MM.1S (cell line): ENCODE measurements at regions not wholly inside any gene's neighbourhood (a gene's known extent, or its start where the extent isn't known, plus 50 kb on each side); places are given as distances from the start of the nearest gene placed in this dataset.

ENCODE experiments used
- DNase-seq: peaks from one replicate; pipeline ENCODE4 v3.0.0-alpha.2; 2015
- H2AFZ ChIP-seq: fragments of 300-600 bp; sonication (generic); 2 replicates; pipeline ENCODE4 v1.6.0; 2016; ENCODE audit warnings: antibody characterized with exemption, low read length
- H3F3A ChIP-seq: fragments of 300-600 bp; sonication (generic); 2 replicates; pipeline ENCODE4 v1.6.1; 2016; ENCODE audit warnings: mild to moderate bottlenecking, antibody characterized with exemption, low read length, moderate library complexity, mixed read lengths; ENCODE audit not compliant: insufficient read depth
- H3K27ac ChIP-seq: fragments of 300-600 bp; sonication (generic); 2 replicates; pipeline ENCODE4 v1.5.1; 2016; ENCODE audit warnings: mild to moderate bottlenecking, low read length
- H3K27me3 ChIP-seq: fragments of 300-600 bp; sonication (generic); replicated peaks from 2 replicates; pipeline ENCODE4 v1.6.0; 2016; ENCODE audit warnings: low read length; ENCODE audit not compliant: insufficient read depth
- H3K36me3 ChIP-seq: fragments of 300-600 bp; sonication (generic); replicated peaks from 2 replicates; pipeline ENCODE4 v1.6.1; 2016; ENCODE audit warnings: mild to moderate bottlenecking, low read length, mixed read lengths; ENCODE audit not compliant: insufficient read depth
- H3K4me1 ChIP-seq: fragments of 300-600 bp; sonication (generic); 2 replicates; pipeline ENCODE4 v1.6.1; 2016; ENCODE audit warnings: low read length, mixed read lengths
- H3K4me2 ChIP-seq: fragments of 300-600 bp; sonication (generic); 2 replicates; pipeline ENCODE4 v1.6.0; 2016; ENCODE audit warnings: low read depth, low read length
- H3K4me3 ChIP-seq: fragments of 300-600 bp; sonication (generic); 2 replicates; pipeline ENCODE4 v1.5.1; 2016; ENCODE audit warnings: low read length, mixed read lengths
- H3K79me2 ChIP-seq: fragments of 300-600 bp; sonication (generic); 2 replicates; pipeline ENCODE4 v1.6.1; 2016; ENCODE audit warnings: mixed run types, low read length, mixed read lengths
- H3K9ac ChIP-seq: fragments of 300-600 bp; sonication (generic); 2 replicates; pipeline ENCODE4 v1.6.1; 2016; ENCODE audit warnings: low read length, mixed read lengths
- H3K9me2 ChIP-seq: fragments of 300-600 bp; sonication (generic); replicated peaks from 2 replicates; pipeline ENCODE4 v1.6.1; 2016; ENCODE audit warnings: mild to moderate bottlenecking, low read length, mixed read lengths; ENCODE audit not compliant: insufficient read depth
- H3K9me3 ChIP-seq: fragments of 300-600 bp; sonication (generic); replicated peaks from 2 replicates; pipeline ENCODE4 v1.6.1; 2016; ENCODE audit warnings: mild to moderate bottlenecking, low read length, mixed read lengths; ENCODE audit not compliant: insufficient read depth
- H4K20me1 ChIP-seq: fragments of 300-600 bp; sonication (generic); 2 replicates; pipeline ENCODE4 v1.6.1; 2016; ENCODE audit warnings: mild to moderate bottlenecking, low read length, moderate library complexity, mixed read lengths; ENCODE audit not compliant: insufficient read depth
- EZH2 ChIP-seq: fragments of 300-600 bp; sonication (generic); optimal IDR thresholded peaks from 2 replicates; pipeline ENCODE3; 2017; ENCODE audit warnings: low read depth, mild to moderate bottlenecking, antibody characterized with exemption, low read length, mixed read lengths
- EZH2phosphoT487 ChIP-seq: fragments of 300-600 bp; sonication (generic); IDR thresholded peaks from 2 replicates; pipeline ENCODE4 v1.6.1; 2018; ENCODE audit warnings: antibody characterized with exemption, low read length
- TF ChIP-seq, protein P1 (sequence below): fragments of 300-600 bp; sonication (generic); IDR thresholded peaks from 2 replicates; pipeline ENCODE4 v1.5.1; 2016; ENCODE audit warnings: antibody characterized with exemption, low read length, mixed read lengths

- H3K27ac ChIP-seq: no peak overlapping the region
- no peaks in the 10 kb centered on the region for H3K27me3 ChIP-seq
- H3K36me3 ChIP-seq: no peaks in the 10 kb centered on the region
- no peaks in the 10 kb centered on the region for H3K79me2 ChIP-seq
- H3F3A ChIP-seq: no peaks in the 10 kb centered on the region
- H2AFZ ChIP-seq: no peak overlapping the region
- H3K9me3 ChIP-seq: no peaks in the 10 kb centered on the region
- no peak overlapping the region for H3K4me2 ChIP-seq
- DNase-seq: no peak
- no peaks in the 10 kb centered on the region for H3K9me2 ChIP-seq
- no peaks in the 10 kb centered on the region for H3K4me1 ChIP-seq
- no peak overlapping the region for H3K4me3 ChIP-seq
- TF ChIP-seq EZH2 (no peak), EZH2phosphoT487 (no peak)
- TF ChIP-seq, protein P1, sequence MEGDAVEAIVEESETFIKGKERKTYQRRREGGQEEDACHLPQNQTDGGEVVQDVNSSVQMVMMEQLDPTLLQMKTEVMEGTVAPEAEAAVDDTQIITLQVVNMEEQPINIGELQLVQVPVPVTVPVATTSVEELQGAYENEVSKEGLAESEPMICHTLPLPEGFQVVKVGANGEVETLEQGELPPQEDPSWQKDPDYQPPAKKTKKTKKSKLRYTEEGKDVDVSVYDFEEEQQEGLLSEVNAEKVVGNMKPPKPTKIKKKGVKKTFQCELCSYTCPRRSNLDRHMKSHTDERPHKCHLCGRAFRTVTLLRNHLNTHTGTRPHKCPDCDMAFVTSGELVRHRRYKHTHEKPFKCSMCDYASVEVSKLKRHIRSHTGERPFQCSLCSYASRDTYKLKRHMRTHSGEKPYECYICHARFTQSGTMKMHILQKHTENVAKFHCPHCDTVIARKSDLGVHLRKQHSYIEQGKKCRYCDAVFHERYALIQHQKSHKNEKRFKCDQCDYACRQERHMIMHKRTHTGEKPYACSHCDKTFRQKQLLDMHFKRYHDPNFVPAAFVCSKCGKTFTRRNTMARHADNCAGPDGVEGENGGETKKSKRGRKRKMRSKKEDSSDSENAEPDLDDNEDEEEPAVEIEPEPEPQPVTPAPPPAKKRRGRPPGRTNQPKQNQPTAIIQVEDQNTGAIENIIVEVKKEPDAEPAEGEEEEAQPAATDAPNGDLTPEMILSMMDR: no peak
- H3K9ac ChIP-seq: no peak overlapping the region
- no peaks in the 10 kb centered on the region for H4K20me1 ChIP-seq
These were observed 53.3 kb downstream of the C7orf25 start for GRCh38 chr7:42858570-42858969.

DNA sequence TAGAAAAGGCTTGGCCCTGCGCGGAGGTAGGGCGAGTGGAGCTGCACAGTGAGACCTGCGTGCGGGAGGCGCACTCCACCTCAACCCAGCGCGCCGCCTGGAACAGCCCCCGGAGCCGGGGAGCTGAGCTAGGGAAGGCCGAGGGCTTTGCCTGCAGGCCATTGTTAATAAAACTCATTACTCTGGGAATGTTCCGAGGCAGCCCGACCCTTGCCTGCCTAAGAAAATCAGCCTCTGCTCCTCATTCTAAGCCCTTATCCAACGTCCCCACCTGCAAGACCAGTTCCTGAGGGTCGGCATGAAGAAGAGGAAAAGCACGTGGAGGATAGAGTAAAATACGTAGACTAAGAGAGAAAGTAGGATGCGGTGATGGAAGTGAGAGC is 55.3 kb downstream of the C7orf25 start:
- Histone ChIP-seq H4K20me1 (no peaks in the 10 kb centered on the region), H3K36me3 (no peaks in the 10 kb centered on the region), H3K4me1 (no peaks in the 10 kb centered on the region), H3K4me3 (no peak overlapping the region), H3K27ac (no peak overlapping the region), H3K79me2 (no peaks in the 10 kb centered on the region), H3K9me2 (no peaks in the 10 kb centered on the region), H3K9me3 (no peaks in the 10 kb centered on the region), H3K4me2 (no peak overlapping the region), H3K9ac (no peak overlapping the region), H3F3A (no peaks in the 10 kb centered on the region), H3K27me3 (no peaks in the 10 kb centered on the region), H2AFZ (no peak overlapping the region)
- DNase-seq: no peak
- TF ChIP-seq EZH2 (no peak), EZH2phosphoT487 (no peak)
- TF ChIP-seq, protein P1: no peak

DNA sequence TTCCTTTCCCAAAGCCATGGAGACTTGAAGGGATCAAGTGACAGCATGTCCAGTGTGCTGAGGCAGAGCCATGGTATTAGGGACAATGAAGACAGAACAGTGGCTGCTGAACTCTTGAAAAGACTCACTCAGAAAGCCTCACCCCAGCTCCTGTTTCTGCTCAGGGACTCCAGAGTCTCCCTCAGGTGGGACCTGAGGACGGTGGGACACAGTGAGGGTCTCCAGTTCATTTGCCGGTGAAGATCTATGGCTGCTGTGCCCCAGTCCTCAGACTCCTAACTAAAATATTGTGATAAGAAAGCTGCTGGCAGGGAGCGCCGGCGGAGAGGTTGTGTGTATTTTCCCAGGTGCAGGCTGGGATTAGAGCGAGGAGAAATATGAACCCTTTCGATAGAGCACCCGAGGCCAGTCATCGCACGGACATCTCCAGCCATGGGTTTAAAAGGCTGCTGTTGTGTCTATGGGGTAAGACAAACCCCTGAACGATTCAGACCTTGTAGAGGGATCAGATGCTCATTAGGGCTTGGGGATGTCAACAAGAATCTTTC is 57.2 kb downstream of the C7orf25 start:
- DNase-seq: no peak
- TF ChIP-seq EZH2phosphoT487 (no peak), EZH2 (no peak)
- TF ChIP-seq, protein P1: no peak
- Histone ChIP-seq H3K36me3 (no peaks in the 10 kb centered on the region), H3K27me3 (no peaks in the 10 kb centered on the region), H2AFZ (no peak overlapping the region), H4K20me1 (no peaks in the 10 kb centered on the region), H3K27ac (no peak overlapping the region), H3F3A (no peaks in the 10 kb centered on the region), H3K4me2 (no peak overlapping the region), H3K9me3 (no peaks in the 10 kb centered on the region), H3K4me1 (no peaks in the 10 kb centered on the region), H3K79me2 (no peaks in the 10 kb centered on the region), H3K9ac (no peak overlapping the region), H3K4me3 (no peak overlapping the region), H3K9me2 (no peaks in the 10 kb centered on the region)
